Naive thymus-derived CD4-positive, alpha-beta T cell (primary cell): ENCODE measurements at regions not wholly inside any gene's neighbourhood (a gene's known extent, or its start where the extent isn't known, plus 50 kb on each side); places are given as distances from the start of the nearest gene placed in this dataset.

Experiments
- ATAC-seq: fragments of 150-1000 bp; cut with Tn5 transposase; 2 replicates; pipeline ENCODE4 v1.10.0; 2021; ENCODE audit warnings: mild to moderate bottlenecking, moderate library complexity
- CTCF ChIA-PET: fragments of 350-600 bp; sonication (Branson Sonifier 250); formaldehyde crosslinking; loops from one replicate; lab custom pipeline; 2021; ENCODE audit warnings: antibody characterized with exemption; lab: Charles Lee
- POLR2A ChIA-PET: fragments of 350-600 bp; sonication (Branson Sonifier 250); formaldehyde crosslinking; loops from one replicate; lab custom pipeline; 2021; ENCODE audit warnings: antibody characterized with exemption, inconsistent platforms; lab: Charles Lee
- DNase-seq, 9 donors: peaks; one replicate each; pipeline versions ENCODE4 v3.0.0 to v3.0.0-alpha.2; 2020 to 2022; ENCODE audit warnings: mixed read lengths in 1 of 9
- H3K27ac ChIP-seq: one replicate; pipeline ENCODE4 v1.7.0; 2013; ENCODE audit warnings: mild to moderate bottlenecking, low read depth, low read length, moderate library complexity
- H3K27me3 ChIP-seq, 2 donors: one replicate each; pipeline ENCODE4 v1.7.0; 2013; ENCODE audit warnings: low read length in 2 of 2, mild to moderate bottlenecking in 2 of 2, moderate library complexity in 2 of 2; ENCODE audit not compliant: control insufficient read depth in 2 of 2, insufficient read depth in 2 of 2
- H3K36me3 ChIP-seq, 3 experiments: 1 replicate in 2 of 3; 2 replicates in 1 of 3; pipeline ENCODE4 v1.7.0; 2013; ENCODE audit warnings: low read length in 3 of 3, mild to moderate bottlenecking in 3 of 3, moderate library complexity in 1 of 3; ENCODE audit not compliant: insufficient read depth in 3 of 3, control insufficient read depth in 2 of 3
- H3K4me1 ChIP-seq, 2 donors: one replicate each; pipeline ENCODE4 v1.7.0; 2013; ENCODE audit warnings: low read length in 2 of 2, mild to moderate bottlenecking in 2 of 2, moderate library complexity in 1 of 2; ENCODE audit not compliant: control insufficient read depth in 2 of 2, insufficient read depth in 2 of 2
- H3K4me3 ChIP-seq: 2 replicates; pipeline ENCODE4 v1.7.0; 2013; ENCODE audit warnings: mild to moderate bottlenecking, low read length
- H3K9me3 ChIP-seq, 3 experiments: 1 replicate in 2 of 3; 2 replicates in 1 of 3; pipeline ENCODE4 v1.7.0; 2013; ENCODE audit warnings: low read length in 3 of 3; ENCODE audit not compliant: control insufficient read depth in 2 of 3
- H3K27ac Mint-ChIP-seq, 9 donors: one replicate each; pipeline ENCODE4 v1.8.0; 2020 to 2022; ENCODE audit warnings: mixed read lengths in 9 of 9, mild to moderate bottlenecking in 8 of 9, moderate library complexity in 5 of 9, inconsistent platforms in 2 of 9
- H3K27me3 Mint-ChIP-seq, 5 donors: one replicate each; pipeline ENCODE4 v1.8.0; 2021 to 2022; ENCODE audit warnings: mixed read lengths in 5 of 5, mild to moderate bottlenecking in 1 of 5
- H3K36me3 Mint-ChIP-seq, 5 donors: one replicate each; pipeline ENCODE4 v1.8.0; 2020 to 2022; ENCODE audit warnings: mixed read lengths in 5 of 5, mild to moderate bottlenecking in 3 of 5, inconsistent platforms in 1 of 5
- H3K4me1 Mint-ChIP-seq, 7 donors: one replicate each; pipeline ENCODE4 v1.8.0; 2020 to 2022; ENCODE audit warnings: mixed read lengths in 7 of 7, mild to moderate bottlenecking in 3 of 7, inconsistent platforms in 1 of 7
- H3K4me3 Mint-ChIP-seq, 10 donors: one replicate each; pipeline ENCODE4 v1.8.0; 2020 to 2022; ENCODE audit warnings: mild to moderate bottlenecking in 10 of 10, mixed read lengths in 10 of 10, moderate library complexity in 6 of 10, inconsistent platforms in 2 of 10
- H3K9me3 Mint-ChIP-seq, 11 donors: one replicate each; pipeline ENCODE4 v1.8.0; 2020 to 2022; ENCODE audit warnings: mixed read lengths in 11 of 11, mild to moderate bottlenecking in 4 of 11, inconsistent platforms in 1 of 11, moderate library complexity in 1 of 11
- intact Hi-C, 2 donors: fragments of 100-400 bp; cut with micrococcal nuclease; formaldehyde crosslinking; loops; one replicate each; pipeline ENCODE4 v1.15.1; 2023

DNA sequence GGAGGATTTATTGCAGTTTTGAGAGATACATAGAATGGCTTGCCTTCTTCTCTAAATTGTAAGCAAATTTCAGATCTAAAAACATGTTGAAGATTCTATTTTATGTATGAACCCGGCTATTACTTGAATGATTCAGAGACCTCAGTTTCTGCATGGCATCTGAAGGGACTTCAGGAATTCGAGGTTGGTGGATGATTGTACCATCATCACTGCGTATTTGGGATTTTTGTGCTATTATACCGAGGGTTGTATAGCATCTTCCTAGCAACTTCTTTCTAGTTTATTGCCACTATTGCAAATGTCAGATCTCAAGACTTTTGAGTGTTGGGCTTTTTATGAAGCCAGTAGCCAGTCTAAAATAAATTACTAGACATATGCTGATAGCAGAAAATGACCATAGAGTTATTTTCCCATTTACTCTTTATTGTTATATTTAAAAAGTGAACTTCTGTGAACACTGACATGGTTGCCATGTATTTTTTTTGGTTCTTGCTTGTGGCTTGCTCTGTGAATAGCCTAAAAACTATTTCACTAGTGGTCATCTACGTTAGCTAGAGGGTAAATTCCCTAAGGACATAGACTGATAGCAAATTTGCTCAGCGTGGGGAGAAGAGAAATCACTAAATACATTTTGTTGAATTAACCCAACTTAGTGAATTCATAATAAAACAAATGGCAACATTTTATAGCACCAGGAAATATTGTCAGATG is 70.6 kb upstream of the KLF12 start:
- peaks cover 0 to 8% (median 0%) of the 10 kb centered on the region in 11 donors for H3K9me3 Mint-ChIP-seq
- DNase-seq (no peak), ATAC-seq (no peak)
- Histone ChIP-seq H3K36me3 (no peaks in the 10 kb centered on the region), H3K9me3 (no peaks in the 10 kb centered on the region), H3K4me1 (no peaks in the 10 kb centered on the region), H3K27ac (no peak overlapping the region), H3K4me3 (no peak overlapping the region), H3K27me3 (no peaks in the 10 kb centered on the region)
- no peak overlapping the region for H3K27ac Mint-ChIP-seq
- peaks cover 0 to 36% (median 0%) of the 10 kb centered on the region in 5 donors for H3K27me3 Mint-ChIP-seq
- intact Hi-C loops: no loop called here
- no peaks in the 10 kb centered on the region for H3K4me1 Mint-ChIP-seq
- H3K4me3 Mint-ChIP-seq: no peak overlapping the region
- H3K36me3 Mint-ChIP-seq: peaks cover 0 to 8% (median 0%) of the 10 kb centered on the region in 5 donors
- ChIA-PET POLR2A (interaction anchor here (1.0 to 1.1 kb wide), 2 partner anchors 14 to 32 kb away, joined by 3 read pairs; no protein-coding TSS in a partner anchor), CTCF (no interaction called here)

DNA sequence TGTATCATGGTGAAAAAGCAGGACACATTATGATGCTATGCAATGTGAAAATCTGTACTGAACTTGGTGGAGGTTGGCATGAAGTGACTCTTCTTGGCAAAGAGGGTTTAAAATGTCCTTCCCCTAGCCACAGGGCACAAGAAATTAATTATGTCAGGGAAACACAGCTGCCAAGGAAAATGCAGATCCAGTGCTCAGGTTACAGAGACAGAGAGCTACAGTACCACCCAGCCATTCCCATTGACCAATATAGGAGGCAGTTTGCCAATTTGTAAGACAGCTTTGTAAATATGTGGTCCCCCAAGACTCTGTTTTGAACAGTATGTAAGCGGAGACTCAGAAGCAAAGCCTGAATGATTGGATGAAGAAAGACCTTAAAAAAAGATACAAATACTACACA is 69.4 kb upstream of the KLF12 start:
- peaks cover 0 to 34% (median 0%) of the 10 kb centered on the region in 5 donors for H3K27me3 Mint-ChIP-seq
- Histone ChIP-seq H3K4me1 (no peaks in the 10 kb centered on the region), H3K4me3 (no peak overlapping the region), H3K36me3 (no peaks in the 10 kb centered on the region), H3K27ac (no peak overlapping the region), H3K9me3 (no peaks in the 10 kb centered on the region), H3K27me3 (no peaks in the 10 kb centered on the region)
- ChIA-PET POLR2A (no interaction called here), CTCF (no interaction called here)
- H3K4me1 Mint-ChIP-seq: no peaks in the 10 kb centered on the region
- peaks cover 0 to 8% (median 0%) of the 10 kb centered on the region in 5 donors for H3K36me3 Mint-ChIP-seq
- H3K9me3 Mint-ChIP-seq: peaks cover 0 to 8% (median 0%) of the 10 kb centered on the region in 11 donors
- no peak overlapping the region for H3K4me3 Mint-ChIP-seq
- no peak overlapping the region for H3K27ac Mint-ChIP-seq
- DNase-seq (no peak), ATAC-seq (no peak)
- intact Hi-C loops: no loop called here

DNA sequence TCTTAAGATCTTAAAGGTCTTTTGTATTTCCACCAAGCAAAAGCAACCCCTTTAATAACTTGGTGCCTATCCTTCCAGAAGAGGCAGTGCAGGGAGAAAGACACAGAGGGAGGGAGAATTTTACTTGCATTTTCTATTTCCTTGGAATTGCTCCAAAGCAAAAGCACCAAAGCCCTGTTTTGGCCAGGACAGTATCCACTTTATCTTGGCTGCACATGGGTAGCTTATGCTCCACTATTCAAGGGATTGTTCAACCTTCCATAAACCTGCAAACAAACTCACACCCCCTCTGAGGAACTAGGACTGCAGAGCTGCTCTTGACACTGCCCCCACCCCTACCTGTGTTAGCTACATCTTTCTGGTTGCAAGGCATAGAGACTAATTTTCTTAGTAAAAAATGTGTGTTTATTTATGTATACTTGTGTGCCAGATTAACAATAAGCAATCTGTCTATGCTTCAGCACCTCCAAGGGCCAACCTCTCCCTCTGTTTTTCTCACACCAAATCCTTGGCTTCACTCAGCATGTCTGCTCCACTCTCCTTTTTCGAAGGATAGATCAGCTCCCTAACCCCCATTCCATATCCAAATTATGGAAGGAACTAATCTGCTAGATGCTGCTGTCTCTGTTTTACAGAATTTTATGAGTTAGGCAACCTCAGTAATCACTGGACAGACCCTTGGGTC is 68.1 kb upstream of the KLF12 start:
- H3K36me3 Mint-ChIP-seq: peaks cover 0 to 8% (median 0%) of the 10 kb centered on the region in 5 donors
- H3K4me3 Mint-ChIP-seq: no peak overlapping the region
- Histone ChIP-seq H3K27ac (no peak overlapping the region), H3K4me3 (no peak overlapping the region), H3K27me3 (no peaks in the 10 kb centered on the region), H3K36me3 (no peaks in the 10 kb centered on the region), H3K9me3 (no peaks in the 10 kb centered on the region), H3K4me1 (no peaks in the 10 kb centered on the region)
- H3K27me3 Mint-ChIP-seq: peaks cover 0 to 34% (median 0%) of the 10 kb centered on the region in 5 donors
- ATAC-seq: no peak
- peaks cover 0 to 8% (median 0%) of the 10 kb centered on the region in 11 donors for H3K9me3 Mint-ChIP-seq
- DNase-seq: no peak
- H3K27ac Mint-ChIP-seq: no peak overlapping the region
- intact Hi-C loops: no loop called here
- peaks cover 0 to 4% (median 0%) of the 10 kb centered on the region in 7 donors for H3K4me1 Mint-ChIP-seq
- CTCF ChIA-PET: no interaction called here
- POLR2A ChIA-PET: interaction anchor here (1.0 kb wide), 1 partner anchor 17 kb away, joined by 3 read pairs; no protein-coding TSS in a partner anchor

DNA sequence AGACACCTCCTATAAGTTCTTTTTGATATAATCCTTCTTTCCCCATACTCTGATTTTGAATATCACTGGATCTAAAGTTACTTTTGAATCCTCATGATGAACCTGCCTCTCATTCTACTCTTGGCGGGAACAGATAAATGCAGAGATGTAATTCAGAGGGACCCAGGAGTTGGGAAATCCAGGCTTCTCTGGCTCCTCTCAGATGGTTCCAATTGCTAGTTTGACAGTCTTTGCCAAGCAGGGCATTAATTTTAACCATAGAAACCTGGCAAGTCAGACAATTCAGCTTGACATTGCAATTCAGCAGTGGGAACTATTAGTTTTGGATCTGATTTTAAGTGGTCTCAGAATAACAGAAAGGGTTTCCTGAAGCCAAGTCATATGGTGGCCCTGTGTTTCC is 67.3 kb upstream of the KLF12 start:
- Mint-ChIP-seq H3K4me3 (no peak overlapping the region), H3K27ac (no peak overlapping the region), H3K36me3 (peaks cover 0 to 2% (median 0%) of the 10 kb centered on the region in 5 donors), H3K27me3 (peaks cover 0 to 34% (median 0%) of the 10 kb centered on the region in 5 donors), H3K9me3 (peaks cover 0 to 2% (median 0%) of the 10 kb centered on the region in 11 donors), H3K4me1 (peaks cover 0 to 4% (median 0%) of the 10 kb centered on the region in 7 donors)
- DNase-seq (no peak), ATAC-seq (no peak)
- no peaks in the 10 kb centered on the region for H3K4me1 ChIP-seq
- intact Hi-C loops: no loop called here
- H3K4me3 ChIP-seq: no peak overlapping the region
- no peaks in the 10 kb centered on the region for H3K27me3 ChIP-seq
- POLR2A ChIA-PET: interaction anchor here (1.0 kb wide), 1 partner anchor 18 kb away, joined by 3 read pairs; no protein-coding TSS in a partner anchor
- CTCF ChIA-PET: no interaction called here
- no peaks in the 10 kb centered on the region for H3K36me3 ChIP-seq
- H3K27ac ChIP-seq: no peak overlapping the region
- no peaks in the 10 kb centered on the region for H3K9me3 ChIP-seq

DNA sequence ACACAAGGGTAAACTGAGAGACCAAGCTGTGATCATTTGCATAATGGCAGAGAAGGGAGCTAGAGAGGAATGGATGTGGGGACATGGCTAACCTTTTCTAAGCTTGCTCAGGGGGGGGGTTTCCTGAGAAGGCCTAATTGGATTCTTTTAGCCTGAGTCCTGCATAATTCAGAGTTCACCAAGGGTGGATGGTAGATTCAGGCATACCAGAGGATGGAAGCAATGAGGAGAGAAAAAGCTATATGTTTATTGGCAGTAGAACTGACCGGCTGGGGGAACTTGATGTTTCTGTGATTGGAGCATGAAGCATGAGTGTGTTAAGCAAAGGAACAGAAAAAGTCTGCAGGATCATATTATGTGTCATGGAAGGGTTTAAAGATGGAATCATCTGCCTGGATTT is 65.9 kb upstream of the KLF12 start:
- Mint-ChIP-seq H3K36me3 (no peaks in the 10 kb centered on the region), H3K27ac (no peak overlapping the region)
- DNase-seq: no peak

DNA sequence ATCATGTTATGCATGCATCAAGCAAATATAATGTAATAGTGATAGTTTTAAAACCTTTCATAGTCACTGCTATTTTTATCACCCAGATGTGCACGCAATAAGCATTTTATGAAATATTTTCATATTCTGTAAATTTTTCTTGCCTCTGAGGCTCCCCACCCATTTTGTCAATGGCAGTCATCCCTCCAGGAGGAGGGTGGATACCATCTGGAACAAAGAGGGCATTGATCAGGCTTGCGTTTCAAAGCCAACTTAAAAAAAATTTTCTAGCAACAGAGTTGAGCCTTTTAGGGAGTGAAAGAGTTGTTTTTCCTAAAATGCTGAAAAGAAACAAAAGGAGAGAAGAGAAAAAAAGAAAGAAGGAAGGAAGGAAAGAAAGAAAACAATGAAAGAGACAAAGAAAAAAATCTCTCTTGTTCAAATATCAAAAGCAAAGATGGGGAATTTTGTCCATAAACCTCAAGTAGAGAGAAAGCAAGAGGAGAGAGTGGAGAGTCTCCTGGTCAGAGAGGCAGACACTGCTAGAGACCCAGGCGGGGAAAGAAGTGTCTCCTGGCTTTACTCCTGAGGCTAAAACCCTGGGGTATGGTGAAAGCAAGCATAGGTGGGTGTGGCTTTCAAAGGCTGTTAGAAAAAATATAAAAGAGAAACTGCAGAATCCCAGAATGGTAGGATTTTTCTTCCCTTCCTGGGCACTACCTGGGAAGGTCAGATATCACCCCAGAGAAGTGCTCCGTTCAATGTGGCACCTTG is 63.6 kb upstream of the KLF12 start:
- intact Hi-C loops: no loop called here
- Mint-ChIP-seq H3K9me3 (peaks cover 0 to 4% (median 0%) of the 10 kb centered on the region in 11 donors), H3K27me3 (peaks cover 0 to 17% (median 0%) of the 10 kb centered on the region in 5 donors), H3K27ac (no peak overlapping the region), H3K4me1 (peaks cover 7 to 23% (median 22%) of the 10 kb centered on the region in 7 donors), H3K4me3 (no peak overlapping the region), H3K36me3 (no peaks in the 10 kb centered on the region)
- DNase-seq (no peak), ATAC-seq (no peak)
- Histone ChIP-seq H3K4me3 (no peak overlapping the region), H3K36me3 (no peaks in the 10 kb centered on the region), H3K27ac (no peak overlapping the region), H3K27me3 (no peaks in the 10 kb centered on the region), H3K9me3 (no peaks in the 10 kb centered on the region), H3K4me1 (peaks cover 0 to 21% of the 10 kb centered on the region in 2 donors)
- ChIA-PET CTCF (no interaction called here), POLR2A (no interaction called here)

More for the DNA sequence above, 65.9 kb upstream of the KLF12 start:
- Histone ChIP-seq H3K4me3 (no peak overlapping the region), H3K9me3 (no peaks in the 10 kb centered on the region), H3K4me1 (no peaks in the 10 kb centered on the region), H3K36me3 (no peaks in the 10 kb centered on the region), H3K27ac (no peak overlapping the region), H3K27me3 (no peaks in the 10 kb centered on the region)
- H3K9me3 Mint-ChIP-seq: peaks cover 0 to 1% (median 0%) of the 10 kb centered on the region in 11 donors
- no peak for ATAC-seq
- intact Hi-C loops: no loop called here
- H3K27me3 Mint-ChIP-seq: peaks cover 0 to 34% (median 0%) of the 10 kb centered on the region in 5 donors
- peaks cover 0 to 6% (median 3%) of the 10 kb centered on the region in 7 donors for H3K4me1 Mint-ChIP-seq
- ChIA-PET POLR2A (no interaction called here), CTCF (no interaction called here)
- H3K4me3 Mint-ChIP-seq: no peak overlapping the region
